ENCODE measurements at regions not wholly inside any gene's neighbourhood (a gene's known extent, or its start where the extent isn't known, plus 50 kb on each side); places are given as distances from the start of the nearest gene placed in this dataset.

DNA sequence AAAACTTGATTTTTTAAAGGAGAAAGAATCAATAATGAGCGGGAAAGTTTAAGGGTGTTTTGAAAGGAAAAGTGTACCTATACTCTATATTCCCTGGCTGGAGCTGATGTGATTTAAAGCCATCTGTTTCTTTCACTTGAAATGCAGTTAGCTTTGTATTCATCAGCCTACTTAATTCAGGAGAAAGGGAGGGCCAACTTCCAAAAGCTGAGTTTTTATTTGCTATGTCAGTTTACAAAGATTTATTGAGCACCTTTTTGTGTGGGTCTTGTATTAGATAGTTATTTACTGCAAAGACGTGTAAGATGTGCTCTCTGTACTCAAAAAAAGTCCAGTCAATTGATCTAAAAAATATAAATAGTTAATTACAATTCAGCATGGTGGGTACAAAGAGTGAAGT lies 176.2 kb upstream of the GOLIM4 start:
- no peak overlapping the region for H3K9ac ChIP-seq (ENCODE audit: low read length)
- no peaks in the 10 kb centered on the region for H4K20me1 ChIP-seq (ENCODE audit: insufficient read depth, low read length)
- H3K36me3 ChIP-seq (ENCODE audit: insufficient read depth, low read length): no peaks in the 10 kb centered on the region
- no peaks in the 10 kb centered on the region for H3K4me1 ChIP-seq (ENCODE audit: insufficient read depth, low read length, severe bottlenecking)
- no peaks in the 10 kb centered on the region for H3F3A ChIP-seq (ENCODE audit: insufficient read depth, low read length)
- no peaks in the 10 kb centered on the region for H3K9me2 ChIP-seq (ENCODE audit: low read depth, low read length)
- H3K27ac ChIP-seq (ENCODE audit: low read depth, low read length, poor library complexity, severe bottlenecking): no peak overlapping the region
- H3K4me3 ChIP-seq (ENCODE audit: low read depth, low read length, poor library complexity, severe bottlenecking): no peak overlapping the region
- TF ChIP-seq EZH2 (IDR thresholded peaks at IDR 0.05; ENCODE audit: borderline replicate concordance, low read length): no peak
- TF ChIP-seq, protein P1, sequence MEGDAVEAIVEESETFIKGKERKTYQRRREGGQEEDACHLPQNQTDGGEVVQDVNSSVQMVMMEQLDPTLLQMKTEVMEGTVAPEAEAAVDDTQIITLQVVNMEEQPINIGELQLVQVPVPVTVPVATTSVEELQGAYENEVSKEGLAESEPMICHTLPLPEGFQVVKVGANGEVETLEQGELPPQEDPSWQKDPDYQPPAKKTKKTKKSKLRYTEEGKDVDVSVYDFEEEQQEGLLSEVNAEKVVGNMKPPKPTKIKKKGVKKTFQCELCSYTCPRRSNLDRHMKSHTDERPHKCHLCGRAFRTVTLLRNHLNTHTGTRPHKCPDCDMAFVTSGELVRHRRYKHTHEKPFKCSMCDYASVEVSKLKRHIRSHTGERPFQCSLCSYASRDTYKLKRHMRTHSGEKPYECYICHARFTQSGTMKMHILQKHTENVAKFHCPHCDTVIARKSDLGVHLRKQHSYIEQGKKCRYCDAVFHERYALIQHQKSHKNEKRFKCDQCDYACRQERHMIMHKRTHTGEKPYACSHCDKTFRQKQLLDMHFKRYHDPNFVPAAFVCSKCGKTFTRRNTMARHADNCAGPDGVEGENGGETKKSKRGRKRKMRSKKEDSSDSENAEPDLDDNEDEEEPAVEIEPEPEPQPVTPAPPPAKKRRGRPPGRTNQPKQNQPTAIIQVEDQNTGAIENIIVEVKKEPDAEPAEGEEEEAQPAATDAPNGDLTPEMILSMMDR (IDR thresholded peaks at IDR 0.05; ENCODE audit: low read length): no peak
- H3K27me3 ChIP-seq (ENCODE audit: insufficient read depth, low read length): no peaks in the 10 kb centered on the region
- H3K79me2 ChIP-seq (ENCODE audit: insufficient read depth, low read length): no peaks in the 10 kb centered on the region
- H3K9me3 ChIP-seq (ENCODE audit: low read length): no peaks in the 10 kb centered on the region
- H3K4me2 ChIP-seq (ENCODE audit: low read length): no peak overlapping the region
- no peak overlapping the region for H2AFZ ChIP-seq (ENCODE audit: low read length)

DNA sequence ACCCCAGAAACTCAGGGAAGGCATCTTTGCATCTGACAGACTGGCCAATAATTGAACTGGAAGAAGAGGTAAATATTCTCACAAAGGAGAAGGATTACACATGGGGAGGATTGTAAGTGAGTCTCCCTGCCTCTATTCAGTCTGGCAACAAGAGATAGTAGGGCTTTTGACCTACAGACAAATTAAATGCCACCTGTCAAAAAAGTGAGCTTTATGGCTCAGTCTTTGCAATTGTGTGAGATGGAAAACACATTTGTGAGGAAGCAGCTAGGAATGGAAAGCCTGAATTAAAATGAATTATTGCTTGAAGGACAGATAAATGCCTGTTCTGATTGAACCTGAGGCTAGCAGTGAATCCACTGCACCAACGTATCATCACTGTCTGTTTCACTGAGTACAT lies 173.3 kb upstream of the GOLIM4 start:
- TF ChIP-seq EZH2 (IDR thresholded peaks at IDR 0.05; ENCODE audit: borderline replicate concordance, low read length): no peak
- TF ChIP-seq, protein P1 (IDR thresholded peaks at IDR 0.05; ENCODE audit: low read length): no peak
- H2AFZ ChIP-seq (ENCODE audit: low read length): no peak overlapping the region
- H3K27me3 ChIP-seq (ENCODE audit: insufficient read depth, low read length): no peaks in the 10 kb centered on the region
- H3K9me2 ChIP-seq (ENCODE audit: low read depth, low read length): no peaks in the 10 kb centered on the region
- no peaks in the 10 kb centered on the region for H3F3A ChIP-seq (ENCODE audit: insufficient read depth, low read length)
- no peak overlapping the region for H3K27ac ChIP-seq (ENCODE audit: low read depth, low read length, poor library complexity, severe bottlenecking)
- no peak overlapping the region for H3K9ac ChIP-seq (ENCODE audit: low read length)
- H3K4me2 ChIP-seq (ENCODE audit: low read length): no peak overlapping the region
- no peaks in the 10 kb centered on the region for H3K9me3 ChIP-seq (ENCODE audit: low read length)
- H3K79me2 ChIP-seq (ENCODE audit: insufficient read depth, low read length): no peaks in the 10 kb centered on the region
- no peaks in the 10 kb centered on the region for H3K36me3 ChIP-seq (ENCODE audit: insufficient read depth, low read length)
- H4K20me1 ChIP-seq (ENCODE audit: insufficient read depth, low read length): no peaks in the 10 kb centered on the region
- H3K4me1 ChIP-seq (ENCODE audit: insufficient read depth, low read length, severe bottlenecking): no peaks in the 10 kb centered on the region
- no peak overlapping the region for H3K4me3 ChIP-seq (ENCODE audit: low read depth, low read length, poor library complexity, severe bottlenecking)

DNA sequence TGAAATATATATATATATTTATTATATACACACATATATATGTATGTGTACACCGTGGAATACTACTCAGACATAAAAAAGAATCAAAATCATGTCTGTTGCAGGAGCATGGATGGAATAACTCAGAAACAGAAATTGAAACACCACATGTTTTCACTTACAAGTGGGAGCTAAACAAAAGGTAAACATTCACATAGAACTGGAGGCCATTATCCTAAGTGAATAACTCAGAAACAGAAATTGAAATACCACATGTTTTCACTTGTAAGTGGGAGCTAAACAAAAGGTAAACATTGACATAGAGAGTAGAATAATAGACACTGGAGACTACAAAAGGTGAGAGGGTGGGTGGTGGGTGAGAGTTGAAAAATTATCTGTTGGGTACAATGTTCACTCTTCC lies 171.5 kb upstream of the GOLIM4 start:
- Histone ChIP-seq H3K9ac (ENCODE audit: low read length) (no peak overlapping the region), H2AFZ (ENCODE audit: low read length) (no peak overlapping the region), H3K79me2 (ENCODE audit: insufficient read depth, low read length) (no peaks in the 10 kb centered on the region), H3K27ac (ENCODE audit: low read depth, low read length, poor library complexity, severe bottlenecking) (no peak overlapping the region), H3K9me2 (ENCODE audit: low read depth, low read length) (no peaks in the 10 kb centered on the region), H3K9me3 (ENCODE audit: low read length) (no peaks in the 10 kb centered on the region), H3K27me3 (ENCODE audit: insufficient read depth, low read length) (no peaks in the 10 kb centered on the region), H3K4me2 (ENCODE audit: low read length) (no peak overlapping the region), H3F3A (ENCODE audit: insufficient read depth, low read length) (no peaks in the 10 kb centered on the region), H4K20me1 (ENCODE audit: insufficient read depth, low read length) (no peaks in the 10 kb centered on the region), H3K36me3 (ENCODE audit: insufficient read depth, low read length) (no peaks in the 10 kb centered on the region), H3K4me3 (ENCODE audit: low read depth, low read length, poor library complexity, severe bottlenecking) (no peak overlapping the region), H3K4me1 (ENCODE audit: insufficient read depth, low read length, severe bottlenecking) (no peaks in the 10 kb centered on the region)
- TF ChIP-seq, protein P1 (IDR thresholded peaks at IDR 0.05; ENCODE audit: low read length): no peak
- no peak for TF ChIP-seq EZH2 (IDR thresholded peaks at IDR 0.05; ENCODE audit: borderline replicate concordance, low read length)
